HG02885 (cell line): ENCODE measurements at regions not wholly inside any gene's neighbourhood (a gene's known extent, or its start where the extent isn't known, plus 50 kb on each side); places are given as distances from the start of the nearest gene placed in this dataset.

Source experiments
- ATAC-seq: cut with Tn5 transposase; IDR thresholded peaks from one replicate; pipeline ENCODE4 v1.9.1; 2021; ENCODE audit warnings: mild to moderate bottlenecking; ENCODE audit not compliant: unreplicated experiment, poor library complexity

DNA sequence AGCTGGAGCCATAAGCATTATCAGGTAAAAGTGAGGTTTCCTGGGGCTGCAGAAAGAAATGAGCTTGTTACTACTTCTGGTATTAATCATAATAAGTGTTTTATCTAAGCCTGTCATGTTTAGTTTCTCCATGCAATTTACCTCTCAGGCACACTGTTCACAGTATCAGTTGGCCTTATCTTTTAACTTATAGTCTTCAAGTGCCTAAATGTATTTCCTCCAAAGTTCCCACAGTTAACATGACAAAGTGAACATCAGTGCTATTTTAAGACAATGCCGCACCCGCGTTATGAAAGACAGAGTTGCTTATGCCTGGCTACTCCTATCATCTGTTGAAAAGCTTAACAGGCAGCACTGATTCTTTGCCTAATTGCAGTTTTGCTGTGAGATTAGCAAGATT lies 408.7 kb upstream of the FAM241A start:
- no peak for ATAC-seq

DNA sequence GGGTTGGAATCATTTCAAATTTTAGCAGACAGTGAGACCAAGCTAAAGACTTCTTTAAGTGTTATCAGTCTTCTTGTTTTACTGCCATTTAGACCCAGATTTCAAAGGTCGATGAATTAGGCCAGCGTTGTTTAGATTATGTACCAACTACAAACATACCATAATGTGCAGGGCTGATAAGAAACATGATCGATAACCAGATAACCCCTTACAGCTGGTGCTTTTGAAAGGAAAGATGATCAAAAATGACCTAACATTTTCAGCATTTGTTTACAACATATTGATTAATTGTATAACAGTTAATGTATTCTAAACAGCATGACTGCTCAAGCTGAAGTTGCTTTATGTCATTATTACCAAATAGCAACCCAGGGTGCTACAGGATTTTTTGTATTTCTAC lies 400.4 kb upstream of the FAM241A start:
- no peak for ATAC-seq

DNA sequence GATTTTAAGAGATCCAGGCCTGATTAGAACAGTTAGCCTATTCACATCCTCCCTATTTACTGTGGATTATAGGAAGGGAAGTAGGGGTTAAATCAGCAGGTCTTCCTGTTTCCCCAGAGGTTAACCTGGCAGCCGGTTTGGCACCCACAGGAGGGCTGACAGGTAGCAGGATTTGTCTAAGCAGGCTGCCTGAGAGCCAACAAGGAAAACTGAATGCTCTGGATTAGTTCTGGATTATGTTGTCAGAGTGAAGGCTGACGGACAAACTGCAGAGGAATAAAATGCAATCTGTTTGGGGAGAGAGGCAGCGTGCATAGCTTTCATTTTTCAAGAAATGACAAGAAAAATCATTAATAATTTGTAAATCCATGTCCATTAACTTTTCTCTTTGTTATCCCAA lies 397.1 kb upstream of the FAM241A start:
- no peak for ATAC-seq

DNA sequence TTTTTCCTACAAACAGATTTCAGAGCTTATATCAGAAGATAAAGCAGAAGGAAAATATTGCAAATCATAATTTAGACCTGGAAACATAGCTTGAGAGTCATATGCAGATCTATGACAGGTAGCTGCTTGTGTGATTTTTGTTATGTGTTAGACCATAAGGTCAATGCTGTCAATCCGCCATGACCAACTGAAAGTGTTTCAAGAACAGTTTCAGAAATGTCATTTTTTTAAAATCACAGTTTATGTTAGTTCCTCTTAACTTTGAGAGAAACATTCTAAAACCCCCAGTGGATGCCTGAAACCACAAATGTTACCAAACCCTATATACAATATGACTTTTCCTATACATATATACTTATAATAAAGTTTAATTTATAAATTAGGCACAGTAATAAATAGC lies 391.3 kb upstream of the FAM241A start:
- no peak for ATAC-seq

DNA sequence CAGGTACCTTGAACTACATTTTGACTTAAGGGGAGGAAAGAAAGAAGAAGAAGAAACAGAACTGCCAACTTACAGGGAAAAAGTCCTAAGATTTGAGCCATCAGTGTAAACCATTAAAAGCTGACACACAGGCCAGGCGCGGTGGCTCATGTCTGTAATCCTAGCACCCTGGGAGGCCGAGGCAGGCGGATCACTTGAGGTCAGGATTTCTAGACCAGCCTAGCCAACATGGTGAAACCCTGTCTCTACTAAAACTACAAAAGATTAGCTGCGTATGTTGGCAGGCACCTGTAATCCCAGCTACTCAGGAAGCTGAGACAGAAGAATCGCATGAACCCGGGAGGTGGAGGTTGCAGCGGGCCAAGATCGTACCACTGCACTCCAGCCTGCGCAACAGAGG lies 389.7 kb upstream of the FAM241A start:
- no peak for ATAC-seq

DNA sequence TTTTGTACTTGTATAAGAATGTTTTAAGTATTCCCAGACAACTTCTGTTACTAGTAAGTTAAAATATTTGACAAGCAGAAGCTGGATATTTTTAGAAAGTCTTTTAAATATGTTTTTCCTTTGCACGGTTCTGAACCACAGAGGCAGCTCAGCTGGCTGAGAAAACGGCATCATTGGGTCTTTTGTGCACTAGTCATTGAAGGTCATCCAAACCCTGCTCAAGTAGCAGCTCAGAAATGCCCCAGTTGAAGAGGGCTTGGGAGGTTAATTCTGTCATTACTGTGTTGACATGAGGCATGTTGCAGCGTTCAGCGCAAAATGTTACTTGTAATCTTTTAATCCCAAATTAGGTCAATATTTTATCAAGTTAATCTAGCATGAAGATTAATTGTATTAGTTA lies 383.7 kb upstream of the FAM241A start:
- ATAC-seq: no peak

DNA sequence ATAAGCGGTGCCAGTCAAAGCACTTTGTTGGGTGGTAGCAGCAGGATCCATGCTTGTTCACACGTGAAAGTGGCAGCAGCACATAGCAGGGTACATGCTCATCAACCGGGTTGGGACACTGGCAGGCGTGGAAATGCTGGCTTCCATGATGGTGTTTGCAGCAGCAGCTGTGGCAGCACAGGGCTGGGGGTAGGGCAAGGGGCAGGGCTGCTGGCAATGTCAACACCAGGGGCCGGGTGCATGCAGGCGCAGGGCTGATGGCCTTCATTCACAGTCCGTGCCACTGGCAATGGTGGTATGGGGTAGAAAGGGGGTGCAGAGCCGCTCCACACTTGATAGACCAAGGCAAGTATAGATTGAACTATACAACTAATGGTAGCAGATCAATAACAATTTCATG lies 374.7 kb upstream of the FAM241A start:
- ATAC-seq: no peak

DNA sequence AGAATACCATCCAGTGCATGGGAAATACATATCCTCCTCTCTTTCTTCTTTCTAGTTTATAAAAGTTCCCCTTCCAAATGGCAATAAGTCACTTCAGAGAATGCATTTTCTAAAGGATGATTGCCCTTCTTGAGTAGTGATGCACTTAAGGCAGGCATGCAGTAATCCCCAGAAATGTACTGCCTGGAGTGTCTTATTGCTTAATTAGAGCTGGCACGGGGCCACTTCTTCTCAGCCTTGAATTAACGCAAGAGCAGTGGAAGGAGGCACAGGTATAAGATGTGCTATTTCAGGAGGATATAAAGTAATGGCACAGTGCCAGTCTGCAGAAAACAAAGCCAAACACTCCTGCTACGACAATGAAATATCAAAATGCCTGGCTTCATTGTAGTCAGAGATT lies 371.4 kb upstream of the FAM241A start:
- no peak for ATAC-seq

DNA sequence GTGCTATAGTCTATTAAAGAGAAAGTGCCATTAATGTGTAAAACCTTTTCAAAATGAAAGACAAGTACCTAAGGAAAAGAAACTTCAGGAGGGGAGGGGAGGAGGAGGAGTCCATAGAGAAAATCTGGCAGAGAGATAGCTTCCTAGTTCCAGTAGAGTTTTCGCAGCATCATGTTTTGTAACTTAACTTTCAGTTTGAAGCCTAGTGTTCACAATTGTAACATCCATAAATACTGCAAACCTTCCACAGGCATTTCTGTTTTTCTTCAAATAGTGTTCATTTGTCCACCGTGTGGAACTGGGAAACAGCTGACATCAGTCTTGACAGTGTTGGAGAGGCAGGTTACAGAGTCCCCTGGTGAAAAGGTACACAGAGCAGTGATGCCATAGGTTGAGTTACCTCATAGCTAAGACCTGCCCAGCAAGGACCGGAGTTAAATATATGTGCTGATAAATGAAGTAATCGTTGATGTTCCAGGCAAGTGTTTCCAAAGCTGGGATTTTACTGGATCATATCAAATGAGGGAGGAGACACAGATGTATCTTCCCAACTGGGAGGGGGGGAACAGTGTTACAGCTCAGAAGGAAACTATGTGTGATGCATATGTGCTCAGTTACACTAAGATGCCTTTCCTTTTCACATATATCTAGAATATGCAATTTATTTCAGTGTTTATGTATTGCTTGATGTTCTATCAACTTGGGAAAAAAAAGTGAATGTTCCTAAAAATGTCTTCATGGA lies 369.5 kb upstream of the FAM241A start:
- ATAC-seq: no peak

DNA sequence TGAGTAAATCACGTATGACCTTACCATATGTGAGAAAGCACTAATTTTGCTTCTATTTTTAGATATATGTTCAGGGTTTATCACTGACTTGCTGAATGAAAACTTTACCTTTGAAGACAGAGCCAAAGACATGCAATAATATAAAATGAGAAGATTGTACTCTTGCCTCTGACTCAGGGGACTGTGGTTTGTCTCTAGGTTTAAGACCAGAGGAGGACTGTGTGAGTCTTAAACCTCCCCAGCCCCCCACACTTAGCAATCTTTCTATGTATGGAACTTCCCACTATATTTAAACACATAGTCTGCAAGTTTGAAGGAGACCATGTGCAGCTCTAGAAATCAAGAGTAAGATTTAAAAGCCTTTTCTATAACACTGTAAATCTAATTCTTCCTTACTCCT lies 368.7 kb upstream of the FAM241A start:
- ATAC-seq: no peak

DNA sequence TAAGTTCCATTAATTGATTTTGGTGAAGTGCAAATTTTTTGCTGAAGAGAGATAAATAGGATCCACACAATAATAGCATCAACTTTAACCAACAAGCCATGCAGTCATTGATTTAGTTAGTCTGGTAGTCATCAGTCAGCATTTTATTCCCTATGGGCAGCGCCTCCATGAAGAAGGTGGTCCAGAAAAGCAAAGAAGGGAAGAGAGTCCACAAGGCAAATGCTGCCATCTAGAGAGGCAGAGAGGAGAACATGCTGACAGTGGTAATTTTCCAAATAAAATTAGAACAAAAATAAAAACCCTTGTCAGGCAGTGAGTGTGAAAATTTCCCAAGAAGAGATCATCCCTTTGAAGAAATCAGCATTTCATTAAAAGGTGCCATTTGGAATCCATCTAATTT lies 366.7 kb upstream of the FAM241A start:
- ATAC-seq: no peak

DNA sequence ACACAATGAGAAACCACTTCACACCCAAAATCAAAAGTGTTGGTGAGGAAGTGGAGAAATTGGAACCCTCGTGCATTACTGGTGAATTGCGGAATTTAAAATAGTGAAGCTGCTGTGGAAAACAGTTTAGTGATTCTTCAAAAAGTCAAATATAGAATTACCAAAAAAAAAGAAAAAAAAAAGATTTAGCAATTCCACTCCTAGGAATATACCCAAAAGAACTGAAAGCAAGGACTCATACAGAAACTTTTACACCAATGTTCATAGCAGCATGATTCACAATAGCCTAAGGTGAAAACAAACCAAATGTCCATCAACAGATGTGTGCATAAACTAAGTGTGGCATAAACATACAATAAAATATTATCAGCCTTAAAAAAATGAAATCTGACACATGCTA lies 364.3 kb upstream of the FAM241A start:
- no peak for ATAC-seq

DNA sequence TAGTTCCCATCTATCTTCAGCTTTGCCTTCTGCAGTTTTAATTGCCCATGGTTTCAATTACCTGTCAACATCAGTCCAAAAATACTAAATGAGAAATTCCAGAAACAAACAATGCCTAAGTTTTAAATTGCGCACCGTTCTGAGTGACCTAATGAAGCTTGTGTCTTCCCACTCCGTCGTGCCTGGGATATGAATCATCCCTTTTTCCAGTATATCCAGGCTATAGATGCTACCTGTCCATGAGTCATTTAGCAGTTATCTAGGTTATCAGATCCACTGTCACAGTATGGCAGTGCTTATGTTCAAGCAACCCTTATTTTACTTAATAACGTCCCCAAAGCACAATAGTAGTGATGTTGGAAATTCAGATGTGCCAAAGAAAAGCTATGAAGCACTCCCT lies 363.6 kb upstream of the FAM241A start:
- no peak for ATAC-seq

DNA sequence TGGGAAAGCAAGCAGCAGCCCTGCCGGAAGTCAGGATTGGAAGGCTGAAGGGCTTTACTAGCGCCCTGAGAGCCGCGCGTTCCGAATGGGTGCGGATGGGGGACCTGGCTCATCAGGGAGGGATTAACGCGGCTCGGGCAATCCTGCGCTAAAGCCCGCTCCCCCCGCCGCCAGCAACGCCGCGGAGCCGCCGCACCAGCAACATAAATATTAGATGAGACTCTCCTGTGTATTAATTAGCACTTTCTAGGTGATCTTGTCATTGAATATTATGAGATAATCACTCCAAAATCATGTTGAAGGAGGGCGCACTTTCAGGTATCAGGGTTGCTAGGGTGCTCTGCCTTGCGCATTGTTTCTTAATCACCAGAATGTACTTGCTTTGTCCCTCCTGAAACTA lies 357.2 kb upstream of the FAM241A start:
- no peak for ATAC-seq

DNA sequence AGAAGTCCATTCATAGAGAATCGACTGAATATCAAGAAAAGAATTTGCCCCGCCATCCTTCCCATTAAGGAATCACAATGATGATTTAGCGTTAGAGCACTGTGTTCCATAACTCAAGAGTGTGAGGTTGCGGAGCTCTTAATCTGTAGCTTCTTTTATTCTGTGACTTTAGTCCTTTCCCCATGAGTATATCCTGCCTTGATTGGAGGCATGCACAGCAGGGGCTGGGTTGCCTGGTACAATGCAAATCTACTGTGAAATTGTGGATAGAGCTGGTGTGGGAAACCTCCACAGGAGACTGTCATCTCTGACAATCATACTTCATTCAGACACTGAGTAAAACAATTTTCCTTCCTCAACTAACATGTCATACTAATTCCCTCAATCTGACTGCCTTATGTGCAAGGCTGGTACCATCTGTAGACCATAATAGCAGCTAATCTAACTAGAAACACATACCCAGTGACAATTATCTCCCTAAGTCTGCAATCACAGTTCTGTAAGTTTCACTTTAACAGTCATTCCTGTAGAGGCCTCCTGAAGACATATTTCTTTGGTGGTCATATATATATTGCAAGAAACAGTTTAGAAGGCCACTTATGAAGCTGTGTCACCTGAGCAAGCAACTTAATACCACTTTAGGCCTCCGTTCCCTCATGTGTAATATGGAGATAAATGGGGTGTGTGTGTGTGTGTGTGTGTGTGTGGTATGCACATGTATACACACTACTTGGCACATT lies 355.2 kb upstream of the FAM241A start:
- ATAC-seq: no peak

DNA sequence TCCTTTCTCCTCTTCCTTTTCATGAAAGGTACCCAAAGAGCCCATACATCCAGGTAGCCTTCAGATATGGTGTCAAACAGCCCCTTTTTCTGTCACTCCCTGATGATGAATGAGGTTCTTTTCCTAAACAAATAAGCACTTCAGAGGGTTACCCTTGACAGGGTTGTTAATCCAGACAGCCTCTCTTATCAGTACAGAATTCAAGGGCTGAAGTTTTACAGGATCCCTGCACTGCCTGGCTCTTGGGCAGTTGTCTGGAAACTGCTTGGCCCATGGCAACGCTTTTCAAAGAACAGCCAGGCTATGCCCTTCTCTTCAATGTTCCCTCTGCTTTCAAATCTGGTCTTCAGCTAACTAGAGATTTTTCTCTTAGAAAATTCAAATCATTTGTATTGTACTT lies 352.6 kb upstream of the FAM241A start:
- ATAC-seq: no peak

DNA sequence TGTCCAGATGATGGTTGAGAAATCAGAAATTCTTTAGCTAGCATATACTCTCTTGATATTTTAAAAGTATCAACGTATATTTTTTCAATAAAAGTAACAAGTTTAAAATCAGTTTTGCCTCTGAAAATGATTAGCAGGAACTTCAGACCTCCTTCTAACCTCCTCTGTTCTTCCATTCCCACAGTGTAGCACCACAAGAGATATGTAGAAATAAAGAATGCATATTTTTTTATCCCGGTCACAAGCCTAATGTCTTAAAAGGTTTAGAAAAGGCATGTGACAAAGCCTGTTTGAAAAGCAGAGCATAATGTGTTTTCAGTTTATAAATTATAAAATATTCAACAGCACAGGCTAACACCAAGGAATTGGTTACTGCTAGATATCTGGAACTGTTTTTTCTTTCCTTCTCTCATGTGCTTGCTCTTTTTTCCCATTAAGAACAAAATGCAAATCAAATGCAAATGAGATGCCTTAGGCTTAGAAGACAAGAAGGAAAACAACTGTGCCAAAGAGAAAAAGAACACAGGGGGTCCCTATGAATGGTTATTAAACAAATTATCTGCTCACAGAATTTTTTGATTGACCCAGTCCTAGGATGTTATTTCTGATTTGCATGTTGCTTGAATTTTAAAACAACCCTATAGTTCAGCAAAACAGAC lies 351.7 kb upstream of the FAM241A start:
- ATAC-seq: no peak

DNA sequence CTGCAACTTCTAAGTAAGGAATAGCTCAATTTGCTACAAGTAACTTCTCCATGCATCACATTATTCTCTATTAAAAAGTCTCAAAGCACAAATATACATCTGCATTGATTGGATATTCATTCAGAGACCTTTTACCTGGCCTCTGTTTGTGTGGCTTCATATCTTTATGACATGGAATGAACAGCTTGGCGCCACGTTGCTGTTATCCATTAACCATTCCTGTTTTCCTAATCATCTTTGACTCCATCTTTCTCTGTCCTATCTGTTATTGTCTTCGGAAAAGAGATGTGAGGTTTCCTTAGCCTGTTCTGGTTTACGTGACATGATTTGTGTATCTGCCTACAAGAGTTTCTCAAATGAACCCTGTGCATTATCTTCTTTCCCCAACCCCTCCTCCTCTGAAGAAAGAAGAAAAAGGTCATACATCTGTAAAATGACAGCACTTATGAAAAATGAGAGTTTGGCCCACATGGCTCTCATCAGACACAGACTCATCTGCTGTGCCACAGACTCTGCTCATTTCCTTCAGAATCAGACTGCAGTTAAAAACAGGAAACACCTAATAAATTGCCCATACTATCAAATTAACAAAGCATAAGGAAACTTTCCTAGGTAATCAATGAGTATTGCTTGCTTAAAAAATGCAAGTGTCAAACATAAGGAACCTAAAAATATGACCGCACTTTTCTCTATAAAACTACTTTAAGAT lies 347.6 kb upstream of the FAM241A start:
- no peak for ATAC-seq

DNA sequence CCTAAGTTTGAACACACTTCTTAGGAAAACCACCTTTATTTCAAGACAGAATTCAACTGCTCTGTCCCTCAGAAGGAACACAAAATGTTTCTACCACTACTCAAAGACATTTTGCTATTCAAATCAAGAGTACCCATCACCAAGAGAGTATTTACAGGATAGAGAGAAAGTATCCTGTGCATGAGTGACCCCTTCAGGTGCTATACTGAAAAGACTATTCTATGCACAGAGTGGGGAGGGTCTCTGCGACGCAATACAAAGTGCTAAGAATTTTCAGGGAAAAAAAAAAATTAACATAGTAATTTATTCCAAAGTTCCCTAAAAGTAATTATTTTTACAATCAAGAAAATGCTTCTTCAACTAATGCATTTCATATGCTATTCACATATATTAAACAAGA lies 346.4 kb upstream of the FAM241A start:
- no peak for ATAC-seq

DNA sequence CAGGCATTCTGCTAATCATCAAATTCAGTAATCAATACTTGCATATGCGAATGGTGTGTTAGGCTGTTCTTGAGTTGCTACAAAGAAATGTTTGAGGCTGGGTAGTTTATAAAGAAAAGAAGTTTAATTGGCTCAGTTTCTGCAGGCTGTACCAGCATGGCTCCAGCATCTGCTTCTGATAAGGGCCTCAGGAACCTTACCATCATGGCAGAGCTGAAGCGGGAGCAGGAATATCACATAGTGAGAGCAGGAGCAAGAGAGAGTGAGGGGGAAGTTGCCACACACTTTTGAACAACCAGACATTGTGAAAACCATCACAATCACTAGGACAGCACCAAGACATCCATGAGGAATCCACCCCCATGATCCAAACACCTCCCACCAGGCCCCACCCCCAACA lies 344.7 kb upstream of the FAM241A start:
- ATAC-seq: no peak

DNA sequence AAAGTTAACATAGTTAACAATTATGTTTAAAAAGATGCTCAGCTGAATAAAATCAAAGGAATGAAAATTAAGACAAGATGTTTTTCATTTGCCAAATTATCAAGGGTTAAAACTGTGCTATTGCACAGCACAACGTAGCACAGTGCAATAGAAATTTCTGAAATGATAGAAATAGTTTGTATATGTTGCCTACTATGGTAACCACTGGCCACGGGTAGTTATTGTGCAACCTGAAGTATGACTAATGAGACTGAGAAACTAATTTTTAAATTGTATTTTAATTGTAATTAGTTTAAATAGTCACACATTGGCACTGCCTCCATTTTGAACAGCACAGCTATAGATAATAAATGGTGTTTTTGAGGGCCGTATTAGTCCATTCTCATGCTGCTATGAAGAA lies 343.1 kb upstream of the FAM241A start:
- no peak for ATAC-seq
